HG03558 (cell line): ENCODE measurements at regions not wholly inside any gene's neighbourhood (a gene's known extent, or its start where the extent isn't known, plus 50 kb on each side); places are given as distances from the start of the nearest gene placed in this dataset.
"Not testable (repeated sequence)": the region's sequence is repeated elsewhere in the genome, so short reads cannot be mapped to it uniquely, and the experiment has no call there.

ENCODE experiments used
- ATAC-seq: cut with Tn5 transposase; IDR thresholded peaks from one replicate; pipeline ENCODE4 v1.9.1; 2021; ENCODE audit warnings: moderate number of reproducible peaks; ENCODE audit not compliant: unreplicated experiment; ENCODE audit errors: extremely low read depth

DNA sequence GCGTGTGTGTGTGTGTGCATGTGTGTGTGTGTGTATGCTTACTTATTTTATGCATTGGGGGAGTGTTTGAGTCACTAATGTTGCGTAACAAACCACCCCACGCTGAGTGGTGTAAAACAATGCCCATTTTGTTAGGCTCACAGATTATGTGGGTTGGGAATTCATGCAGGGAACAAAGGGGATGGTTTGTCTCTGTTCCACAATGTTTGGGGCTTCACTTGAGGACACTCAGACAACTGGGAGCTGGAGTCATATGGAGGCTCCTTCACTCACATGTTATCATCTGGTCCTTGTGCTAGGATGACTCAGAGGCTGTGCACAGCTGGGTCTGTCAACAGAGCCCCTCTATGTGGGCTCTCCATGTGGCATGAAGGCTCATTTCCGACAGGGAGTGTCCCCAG is 51.3 kb upstream of the LARGE1 start:
- ATAC-seq: no peak

DNA sequence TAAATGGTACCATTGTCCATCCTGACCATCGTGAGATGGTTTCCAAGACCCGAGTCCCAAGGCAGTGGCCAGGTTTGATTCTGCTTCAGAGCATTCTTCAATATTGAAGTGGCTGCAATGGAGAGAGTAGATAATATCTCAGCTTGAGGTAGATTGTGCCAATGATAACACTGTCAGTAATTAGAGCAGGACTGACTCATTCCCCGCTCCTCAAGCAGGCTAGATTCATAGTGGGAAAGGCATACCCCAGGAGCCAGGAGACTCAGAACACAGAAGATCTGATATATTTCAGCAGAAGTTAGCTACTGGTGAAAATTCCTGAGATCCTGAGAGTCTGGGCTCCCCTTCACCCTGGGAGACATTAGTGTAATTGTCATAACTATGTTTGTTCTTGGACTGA is 55.6 kb upstream of the LARGE1 start:
- ATAC-seq: no peak

DNA sequence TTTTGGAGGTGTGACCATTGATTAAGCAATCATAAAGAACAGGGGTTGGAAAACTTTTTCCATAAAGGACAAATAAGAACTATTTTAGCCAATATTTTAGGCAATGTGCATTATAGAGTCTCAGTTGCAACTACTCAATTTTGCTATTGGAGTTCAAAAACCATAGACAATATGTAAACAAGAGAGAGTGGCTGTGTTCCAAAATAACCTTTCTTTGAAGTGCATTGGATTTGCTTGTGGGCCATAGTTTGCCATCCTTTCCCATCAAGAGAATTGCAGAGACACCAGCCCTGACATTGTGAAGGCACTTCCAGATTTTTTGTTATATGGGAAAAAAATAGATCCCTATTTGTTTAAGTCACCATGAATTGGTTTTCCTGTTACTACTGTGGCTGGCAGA is 63.3 kb upstream of the LARGE1 start:
- ATAC-seq: no peak

DNA sequence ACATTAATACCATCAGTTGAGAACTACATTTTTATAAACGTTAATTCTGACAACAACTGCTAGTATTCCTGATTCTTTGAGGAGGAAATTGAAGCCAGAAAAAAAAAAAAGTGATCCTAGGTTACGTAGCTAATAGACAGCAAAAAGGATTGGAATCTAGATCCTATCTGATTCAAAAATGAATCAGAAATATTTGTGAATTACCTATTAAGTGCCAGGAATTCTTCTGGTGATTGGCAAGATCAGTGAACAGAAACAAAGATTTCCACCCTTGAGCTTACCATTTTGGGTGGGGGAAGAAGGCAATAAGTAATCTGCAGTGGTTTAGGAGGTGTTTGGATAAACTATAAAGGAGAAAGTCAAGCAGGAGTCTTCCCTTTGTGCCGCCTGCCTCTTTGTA is 63.9 kb upstream of the LARGE1 start:
- ATAC-seq: no peak

DNA sequence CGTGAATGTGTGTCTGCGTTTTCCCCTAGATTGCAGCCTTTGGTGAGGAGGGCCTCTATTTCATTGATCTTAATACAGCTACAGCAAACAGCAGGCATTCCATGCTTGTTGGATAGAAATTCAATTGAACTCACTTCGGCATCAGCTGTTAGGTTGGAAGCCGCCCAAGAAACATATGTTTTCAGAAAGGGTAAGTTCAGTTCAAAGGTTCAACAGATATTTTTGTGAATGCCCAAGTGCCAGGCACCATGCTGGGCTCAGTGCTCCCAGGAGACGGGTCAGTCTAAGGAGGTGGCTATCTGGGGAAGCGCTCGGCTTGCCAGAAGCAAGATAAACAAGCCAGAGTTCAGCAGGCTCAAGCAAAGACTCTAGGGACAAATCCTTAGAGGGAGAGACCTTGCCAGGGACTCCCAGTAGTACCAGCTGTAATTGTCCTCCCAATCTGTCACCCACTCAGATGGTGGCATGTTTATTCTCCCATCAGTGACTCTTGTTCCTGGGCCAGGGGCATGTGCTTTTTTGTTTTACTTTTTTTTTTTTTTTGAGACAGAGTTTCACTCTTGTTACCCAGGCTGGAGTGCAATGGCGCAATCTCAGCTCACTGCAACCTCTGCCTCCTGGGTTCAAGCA is 64.5 kb upstream of the LARGE1 start:
- no peak for ATAC-seq

DNA sequence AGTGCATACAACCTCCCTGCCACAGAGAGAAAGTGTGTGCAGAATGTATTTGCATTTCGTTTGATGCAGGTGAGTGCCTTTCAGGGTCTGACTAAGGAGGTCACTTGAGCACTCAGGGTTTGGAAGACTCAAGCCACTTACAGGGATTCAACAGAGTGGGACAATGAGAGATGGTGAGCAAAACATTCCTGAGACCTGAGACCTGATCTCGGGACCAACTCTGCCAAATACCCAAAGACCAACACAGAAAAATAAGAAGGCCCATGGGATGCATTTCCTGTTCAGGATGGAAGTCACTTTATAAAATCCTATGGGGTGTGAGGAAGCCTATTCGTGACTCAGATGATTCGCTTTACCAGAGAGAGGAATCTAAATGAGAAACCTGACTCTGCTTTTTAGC is 65.2 kb upstream of the LARGE1 start:
- no peak for ATAC-seq

DNA sequence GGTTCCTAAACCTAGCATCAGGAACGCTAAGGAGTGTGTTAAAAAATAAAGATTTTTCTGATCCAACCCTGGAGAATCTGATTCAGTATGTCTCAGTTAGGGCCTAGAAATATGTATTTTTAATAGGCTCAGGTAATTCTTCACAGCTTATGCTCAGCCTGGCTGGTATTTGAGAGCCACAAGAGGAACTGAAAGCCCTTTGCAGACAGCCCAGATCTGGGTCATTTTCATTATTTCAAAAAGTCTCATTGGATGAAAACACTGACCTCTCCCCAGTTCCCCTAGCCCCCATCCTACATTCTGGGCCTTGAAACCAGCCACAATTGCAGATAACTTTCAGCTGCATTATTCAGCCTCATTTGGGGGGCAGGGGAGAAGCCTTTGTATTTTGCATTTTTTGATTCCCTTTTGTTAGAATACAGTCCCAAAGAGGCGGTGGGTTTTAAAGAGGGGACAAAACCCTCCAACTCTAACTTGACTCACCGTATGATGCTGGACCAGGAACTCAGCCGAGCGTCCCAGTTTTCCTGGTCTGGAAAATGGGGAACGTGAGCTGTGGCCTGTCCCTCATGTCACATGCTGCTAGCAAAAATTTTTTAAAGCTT is 66.0 kb upstream of the LARGE1 start:
- no peak for ATAC-seq

DNA sequence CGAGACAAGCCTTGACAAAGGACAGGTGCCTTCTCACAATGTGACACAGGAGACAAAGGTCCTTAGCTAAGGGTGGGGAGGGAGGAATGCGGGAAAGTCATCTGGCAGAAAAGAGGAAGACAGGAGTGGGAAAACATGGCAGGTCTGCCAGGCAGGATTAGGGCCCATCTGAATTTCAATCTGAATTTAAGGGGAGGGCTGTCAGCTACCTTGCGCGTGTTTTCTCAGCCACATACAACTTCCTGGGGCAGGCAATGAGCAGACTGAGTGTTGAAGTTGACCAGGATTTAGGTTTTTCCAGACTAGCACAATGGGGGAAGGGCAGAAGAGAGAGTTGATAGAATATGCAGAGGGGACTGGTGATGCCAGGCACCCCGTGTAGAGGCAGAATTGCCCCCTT is 66.7 kb upstream of the LARGE1 start:
- no peak for ATAC-seq

DNA sequence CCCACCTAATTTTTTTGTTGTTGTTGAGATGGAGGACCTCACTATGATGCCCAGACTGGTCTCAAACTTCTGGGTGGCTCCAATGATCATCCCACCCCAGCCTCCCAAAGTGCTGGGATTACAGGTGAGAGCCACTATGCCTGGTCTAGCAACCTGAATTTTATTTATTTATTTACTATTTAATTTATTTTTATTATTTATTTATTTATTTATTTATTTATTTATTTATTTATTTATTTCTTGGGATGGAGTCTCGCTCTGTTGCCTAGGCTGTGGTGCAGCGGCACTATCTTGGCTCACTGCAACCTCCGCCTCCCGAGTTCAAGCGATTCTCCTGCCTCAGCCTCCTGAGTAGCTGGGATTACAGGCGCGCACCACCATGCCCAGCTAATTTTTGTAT is 69.0 kb upstream of the LARGE1 start:
- not testable (repeated sequence) for ATAC-seq

DNA sequence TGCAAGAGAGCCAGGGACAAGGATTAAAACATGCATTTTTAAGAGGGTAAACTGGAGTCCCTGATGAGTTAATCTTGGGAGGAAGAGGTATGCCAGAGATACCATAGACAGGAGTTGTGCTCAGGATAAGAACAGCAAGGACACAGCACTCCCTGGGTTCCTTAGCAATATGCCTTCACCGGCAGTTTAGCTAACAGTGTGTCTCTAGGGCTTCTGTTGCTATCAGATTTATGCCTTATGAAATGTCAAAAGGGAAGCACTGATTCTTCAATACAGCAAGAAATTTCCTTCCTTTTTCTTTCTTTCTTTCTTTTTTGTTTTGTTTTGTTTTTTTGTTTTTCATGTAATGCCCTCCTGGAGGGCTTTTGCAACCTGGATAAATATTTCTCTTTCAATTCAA is 71.3 kb upstream of the LARGE1 start:
- no peak for ATAC-seq

DNA sequence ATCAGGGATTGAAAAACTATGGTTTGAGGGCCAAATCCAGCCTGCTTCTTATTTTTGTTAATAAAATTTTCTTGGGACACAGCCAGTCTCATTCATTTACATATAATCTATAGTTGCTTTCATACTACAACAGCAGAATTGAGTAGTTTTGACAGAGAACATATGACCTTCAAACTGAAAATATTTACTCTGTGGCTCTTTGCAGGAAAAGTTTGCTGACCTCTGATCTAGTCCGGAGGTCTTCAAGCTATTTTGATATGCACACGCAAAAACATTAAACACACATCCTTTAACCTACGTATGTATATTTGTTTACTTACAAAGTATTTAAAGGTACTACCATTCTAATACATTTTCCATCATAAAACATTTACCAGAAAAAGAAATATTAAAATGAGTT is 76.5 kb upstream of the LARGE1 start:
- no peak for ATAC-seq

DNA sequence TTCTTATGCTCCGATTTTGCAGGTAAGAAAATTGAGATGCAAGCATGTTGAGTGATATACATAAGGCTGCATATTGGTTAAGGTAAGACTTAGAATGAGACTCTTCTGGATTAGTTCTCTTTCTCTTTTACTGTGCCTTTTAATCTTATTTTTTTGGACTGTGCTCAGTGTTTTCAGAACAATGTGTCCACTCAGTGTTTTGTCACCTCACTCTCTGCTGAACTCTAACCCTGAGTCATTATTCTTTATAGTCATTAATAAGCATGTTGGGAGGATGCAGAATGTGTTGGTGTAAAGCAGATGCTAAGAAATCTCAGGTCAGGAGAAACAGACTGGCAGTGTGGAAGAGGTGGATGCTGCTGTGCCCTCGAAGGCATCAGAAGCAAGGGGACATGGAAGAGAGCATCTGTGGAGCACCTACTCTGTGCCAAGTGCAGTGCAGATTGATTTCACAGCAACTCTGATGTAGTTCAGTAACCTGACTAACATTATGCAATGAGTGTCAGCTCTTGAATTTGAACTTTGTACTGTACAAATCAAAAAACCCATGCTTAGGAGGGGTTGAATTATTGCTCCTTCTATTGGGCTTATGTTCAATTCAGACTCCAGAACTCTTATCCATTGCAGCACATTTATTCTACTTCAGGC is 80.7 kb upstream of the LARGE1 start:
- ATAC-seq: no peak

DNA sequence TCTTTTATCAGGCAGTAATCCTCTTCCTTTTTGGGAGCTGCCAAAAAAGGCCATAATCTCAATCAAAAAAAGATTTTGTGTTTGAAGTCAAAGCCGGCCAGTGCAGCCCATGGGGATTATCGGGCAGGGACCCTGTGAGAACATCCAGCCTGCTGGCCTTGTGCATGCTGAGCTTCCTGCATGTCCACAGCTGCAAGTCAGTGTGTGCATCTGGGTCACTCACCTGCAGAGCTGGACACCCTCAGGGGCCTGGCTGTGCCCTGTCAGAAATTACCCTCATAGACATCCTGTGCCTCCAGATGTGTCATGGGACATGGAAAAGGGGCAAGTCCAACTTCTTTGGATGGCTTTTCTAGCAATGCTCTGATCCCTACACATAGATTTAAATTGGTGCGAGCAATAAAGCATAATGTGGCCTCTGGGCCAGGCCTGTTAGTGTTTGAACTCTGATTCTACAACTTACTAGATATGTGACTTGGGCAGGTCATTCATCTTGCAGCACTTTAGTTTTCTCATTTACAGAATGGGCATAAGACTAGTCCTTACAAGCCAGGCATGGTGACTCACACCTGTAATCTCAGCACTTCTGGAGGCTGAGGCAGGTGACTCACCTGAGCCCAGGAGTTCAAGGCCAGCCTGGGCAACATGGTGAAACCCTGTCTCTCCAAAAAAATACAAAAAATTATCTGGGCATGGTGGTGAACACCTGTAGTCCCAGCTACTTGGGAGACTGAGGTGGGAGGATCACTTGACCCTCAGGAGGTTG is 81.6 kb upstream of the LARGE1 start:
- no peak for ATAC-seq

DNA sequence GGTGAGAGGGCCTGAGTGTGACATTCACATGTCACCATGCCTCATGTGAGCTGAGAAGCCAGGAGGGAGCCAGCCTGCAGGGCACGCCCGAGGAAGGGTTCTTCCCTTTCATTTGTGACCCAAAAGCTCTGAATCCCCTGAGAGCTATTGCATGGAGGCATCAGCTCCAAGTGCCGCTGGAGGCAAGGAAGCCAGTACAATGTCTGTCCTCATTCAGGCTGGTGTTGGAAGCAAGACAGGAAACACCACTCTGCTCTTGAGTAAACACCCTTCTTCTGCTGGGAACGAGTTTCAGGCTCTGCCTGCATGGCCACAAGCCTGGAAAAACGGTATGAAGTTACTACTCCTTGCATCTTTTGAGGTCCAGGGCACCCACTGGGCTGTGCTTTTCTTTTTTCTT is 83.8 kb upstream of the LARGE1 start:
- no peak for ATAC-seq

DNA sequence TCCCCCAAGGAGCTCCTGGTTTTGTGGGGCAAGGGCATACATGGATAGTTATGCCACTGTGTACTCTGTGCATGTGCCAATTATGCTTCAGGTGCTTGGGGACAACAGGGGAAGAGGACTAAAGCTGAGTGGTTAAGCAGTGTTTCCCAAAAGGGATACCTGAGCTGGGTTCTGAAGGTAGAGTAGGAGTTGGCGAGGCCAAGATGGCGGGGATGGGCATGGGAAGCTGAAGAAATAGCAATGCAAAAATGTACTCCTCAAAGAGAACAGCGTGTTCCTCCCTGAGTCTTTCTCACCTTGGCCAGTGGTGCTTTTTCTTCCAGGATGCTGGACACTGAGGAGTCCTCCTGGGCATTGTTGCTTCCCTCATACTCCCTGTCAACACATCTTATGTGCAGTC is 90.0 kb upstream of the LARGE1 start:
- ATAC-seq: no peak

DNA sequence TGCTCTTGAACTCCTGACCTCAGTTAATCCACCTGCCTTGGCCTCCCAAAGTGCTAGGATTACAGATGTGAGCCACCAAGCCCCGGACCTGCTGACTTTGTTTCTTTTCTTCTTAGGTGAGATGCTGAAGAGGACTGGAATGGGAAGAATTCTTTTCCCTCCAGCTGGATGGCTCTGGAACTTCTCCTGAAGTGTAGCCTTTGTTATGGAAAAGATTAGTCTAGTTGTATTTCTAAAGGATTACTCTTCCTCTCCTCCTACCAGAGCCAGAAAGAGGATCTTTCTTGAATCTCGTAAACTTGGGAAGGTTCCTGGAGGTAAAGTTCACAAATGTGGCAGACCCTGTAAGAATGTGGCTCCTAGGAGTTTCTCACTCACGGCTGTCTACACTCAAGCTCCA is 95.4 kb upstream of the LARGE1 start:
- ATAC-seq: no peak

DNA sequence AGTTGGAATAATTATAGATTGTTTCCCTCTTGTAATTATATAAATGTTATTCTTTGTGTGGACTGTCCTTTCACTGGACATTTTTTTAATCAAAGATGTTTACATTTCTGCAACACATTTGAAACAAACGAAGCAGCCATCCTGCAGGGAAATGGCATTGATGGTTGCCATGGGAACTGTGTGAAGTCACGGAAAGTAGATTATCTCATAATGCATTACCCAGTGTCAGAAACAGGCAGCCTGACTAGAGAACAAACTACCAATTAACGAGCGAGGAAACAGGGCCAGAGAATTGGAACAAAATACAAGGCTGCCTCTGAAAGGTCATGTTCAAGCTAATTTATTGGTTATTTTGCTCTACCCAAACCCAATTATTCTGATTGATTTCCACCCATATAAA is 96.9 kb upstream of the LARGE1 start:
- ATAC-seq: no peak

DNA sequence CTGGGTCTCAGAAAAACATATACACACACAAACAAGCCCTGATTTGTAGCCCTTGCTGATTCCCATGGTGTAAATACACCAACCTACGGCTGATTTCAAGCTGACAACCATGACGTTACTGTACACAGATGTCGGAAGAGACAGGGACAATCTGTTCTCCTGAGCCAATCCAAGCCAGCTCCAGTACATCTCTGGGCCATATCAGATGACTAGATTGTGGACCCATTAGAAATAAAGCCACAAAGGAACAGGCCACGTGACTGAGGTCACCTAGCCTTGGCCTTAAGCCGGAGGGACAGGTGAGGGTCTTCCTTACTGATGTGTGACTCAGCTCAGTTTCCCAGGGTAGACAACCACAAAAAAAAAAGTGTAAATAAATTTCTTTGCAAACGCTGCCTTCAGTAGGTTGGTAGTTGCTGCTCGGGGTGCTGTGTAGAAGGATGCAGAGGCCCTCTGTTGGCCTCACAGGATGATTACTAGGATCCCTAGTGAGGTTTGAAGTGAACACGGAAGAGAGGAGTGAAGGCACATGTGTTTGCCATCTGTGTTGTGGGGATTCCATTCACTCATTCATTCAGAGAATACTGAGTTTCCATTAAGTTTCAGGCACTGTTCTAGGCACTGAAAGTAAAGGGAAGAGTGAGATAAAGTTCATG is 99.0 kb upstream of the LARGE1 start:
- ATAC-seq: no peak

DNA sequence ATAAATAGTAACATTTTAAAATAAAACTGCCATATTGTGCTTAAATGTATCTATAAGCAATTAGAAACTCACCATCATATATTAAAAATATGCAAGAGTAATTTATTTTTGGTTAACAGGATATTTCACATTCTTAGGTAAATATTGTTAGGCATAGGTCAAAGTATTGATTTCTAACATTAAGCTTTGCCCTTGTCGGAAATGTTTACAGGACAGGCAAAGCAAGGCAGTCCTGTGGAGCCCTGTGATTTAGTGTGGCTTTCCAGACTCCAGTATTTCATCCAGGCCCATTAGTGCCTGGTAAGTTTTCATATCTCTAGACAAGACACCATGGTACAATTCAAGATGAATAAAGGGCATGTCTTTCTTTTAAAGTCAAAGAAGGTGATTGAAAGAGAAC is 114.9 kb upstream of the LARGE1 start:
- ATAC-seq: no peak

DNA sequence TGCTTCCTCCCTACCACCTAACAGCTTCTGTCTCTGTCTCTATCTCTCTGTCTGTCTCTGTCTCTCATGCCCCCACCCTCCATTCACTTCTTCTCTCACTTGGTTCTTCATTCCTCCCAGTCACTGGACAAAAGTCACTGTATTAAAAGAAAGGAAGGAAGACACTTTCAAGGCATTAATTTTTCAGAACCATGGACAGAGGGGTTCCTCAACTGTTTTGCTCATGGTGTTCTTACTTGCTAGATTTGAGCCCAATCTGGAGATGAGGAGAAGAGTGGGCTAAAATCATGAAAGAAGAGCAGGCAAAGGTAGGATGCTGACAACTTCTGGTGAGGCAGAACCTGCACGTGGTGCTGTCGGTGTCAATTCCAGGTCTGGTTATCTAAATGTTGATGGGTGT is 116.7 kb upstream of the LARGE1 start:
- no peak for ATAC-seq
